ENCODE measurements at regions not wholly inside any gene's neighbourhood (a gene's known extent, or its start where the extent isn't known, plus 50 kb on each side); places are given as distances from the start of the nearest gene placed in this dataset.

DNA sequence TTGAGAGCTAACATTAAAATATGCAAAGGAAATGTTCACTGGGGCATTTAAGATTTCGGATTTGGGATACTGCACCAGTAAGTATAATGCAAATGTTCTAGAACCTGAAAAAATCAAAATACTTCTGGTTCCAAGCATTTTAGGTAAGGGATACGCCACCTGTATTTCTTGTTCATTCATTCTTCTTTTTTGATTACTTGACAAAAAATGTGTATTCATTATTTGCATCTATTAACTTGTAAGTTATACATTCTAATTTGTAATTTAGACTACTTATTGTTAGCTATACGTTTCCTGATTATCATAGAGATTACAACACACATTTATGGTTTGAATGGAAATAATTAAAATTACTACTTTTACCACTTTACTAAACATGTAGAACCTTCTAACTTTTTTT is 486.9 kb downstream of the SOX5 start:
- Histone ChIP-seq H2BK120ac (ENCODE audit: low read depth, low read length) (no peak overlapping the region), H3K27ac (ENCODE audit: insufficient read depth, low read length) (no peak overlapping the region), H3K23ac (ENCODE audit: low read depth, low read length) (no peak overlapping the region), H2BK20ac (ENCODE audit: low read depth, low read length) (no peak overlapping the region), H4K20me1 (ENCODE audit: insufficient read depth, low read length) (no peaks in the 10 kb centered on the region), H3K27me3 (ENCODE audit: control insufficient read depth, insufficient read depth, low read length) (no peaks in the 10 kb centered on the region), H4K8ac (ENCODE audit: low read depth in 2 of 2, low read length in 2 of 2) (no peak overlapping the region), H3K4me2 (ENCODE audit: low read depth, low read length) (no peak overlapping the region), H2BK15ac (ENCODE audit: low read depth, low read length) (no peak overlapping the region), H3K56ac (ENCODE audit: extremely low read depth, insufficient read depth, low read length) (no peak overlapping the region), H2AFZ (replicated peaks; ENCODE audit: low read length, poor library complexity) (no peak overlapping the region), H3K9ac (ENCODE audit: low read depth, low read length) (no peak overlapping the region), H4K91ac (ENCODE audit: insufficient read depth, low read depth, low read length) (no peak overlapping the region), H3K79me1 (ENCODE audit: low read depth in 1 of 2, low read length in 2 of 2) (no peaks in the 10 kb centered on the region), H3K9me3 (ENCODE audit: control insufficient read depth, insufficient read depth, low read length) (no peaks in the 10 kb centered on the region), H2AK9ac (replicated peaks; ENCODE audit: low read depth, low read length, poor library complexity) (no peak overlapping the region), H2BK5ac (ENCODE audit: low read depth, low read length, poor library complexity, severe bottlenecking) (no peak overlapping the region), H3K9me1 (ENCODE audit: insufficient read depth, low read length) (no peaks in the 10 kb centered on the region), H3K4ac (ENCODE audit: low read depth, low read length) (no peak overlapping the region), H3K14ac (replicated peaks; ENCODE audit: low read depth, low read length) (no peak overlapping the region), H2AK5ac (ENCODE audit: low read depth, low read length) (no peak overlapping the region), H3K36me3 (ENCODE audit: control insufficient read depth, insufficient read depth, low read length) (no peaks in the 10 kb centered on the region), H3K4me1 (ENCODE audit: control insufficient read depth, insufficient read depth, low read length) (no peaks in the 10 kb centered on the region), H3K4me3 (ENCODE audit: insufficient read depth, low read depth, low read length) (no peak overlapping the region), H4K5ac (ENCODE audit: low read depth, low read length) (no peak overlapping the region), H3K18ac (ENCODE audit: low read depth, low read length) (no peak overlapping the region)
- in situ Hi-C loops (cut with MboI; ENCODE audit: low sequenced_read_pairs) (no loop called here), intact Hi-C loops (cut with micrococcal nuclease) (no loop called here), dilution Hi-C loops (cut with HindIII; ENCODE audit: low sequenced_read_pairs, unreplicated experiment) (no loop called here)
- ChIA-PET CTCF (no interaction called here), POLR2A (ENCODE audit: unreplicated experiment) (no interaction called here)
- TF ChIP-seq MAFK (IDR thresholded peaks at IDR 0.05; ENCODE audit: low read depth, low read length) = peak; percentile 75
- TF ChIP-seq, protein P1, sequence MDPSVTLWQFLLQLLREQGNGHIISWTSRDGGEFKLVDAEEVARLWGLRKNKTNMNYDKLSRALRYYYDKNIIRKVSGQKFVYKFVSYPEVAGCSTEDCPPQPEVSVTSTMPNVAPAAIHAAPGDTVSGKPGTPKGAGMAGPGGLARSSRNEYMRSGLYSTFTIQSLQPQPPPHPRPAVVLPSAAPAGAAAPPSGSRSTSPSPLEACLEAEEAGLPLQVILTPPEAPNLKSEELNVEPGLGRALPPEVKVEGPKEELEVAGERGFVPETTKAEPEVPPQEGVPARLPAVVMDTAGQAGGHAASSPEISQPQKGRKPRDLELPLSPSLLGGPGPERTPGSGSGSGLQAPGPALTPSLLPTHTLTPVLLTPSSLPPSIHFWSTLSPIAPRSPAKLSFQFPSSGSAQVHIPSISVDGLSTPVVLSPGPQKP (IDR thresholded peaks at IDR 0.05; ENCODE audit: borderline replicate concordance, low read depth, low read length) = no peak
- BruUV-seq (replicated peaks) = no TSS peak
- ATAC-seq (ENCODE audit: low read depth) = no peak
- no CpG with 5 or more reads among the region's 3 CpGs for WGBS, 2 experiments (ENCODE audit: extremely low coverage in 2 of 2, insufficient read length in 1 of 2)
- DNase-seq = no peak
